SH-SY5Y (cell line): ENCODE measurements at regions not wholly inside any gene's neighbourhood (a gene's known extent, or its start where the extent isn't known, plus 50 kb on each side); places are given as distances from the start of the nearest gene placed in this dataset.

Experiments
- GATA2 ChIP-seq: IDR thresholded peaks from 2 replicates; pipeline ENCODE4 v1.6.1; 2011; ENCODE audit warnings: mild to moderate bottlenecking, low read depth, low read length
- GATA3 ChIP-seq: IDR thresholded peaks from 2 replicates; pipeline ENCODE4 v1.6.1; 2011; ENCODE audit warnings: low read depth, mild to moderate bottlenecking, low read length, moderate library complexity

GRCh38 chr9:126235336-126236243, 91.0 kb upstream of the MVB12B start:
- TF ChIP-seq GATA2 (no peak), GATA3 (no peak)
